HEK293 (cell line): ENCODE measurements at regions not wholly inside any gene's neighbourhood (a gene's known extent, or its start where the extent isn't known, plus 50 kb on each side); places are given as distances from the start of the nearest gene placed in this dataset.

Experiments
- CTCF ChIA-PET: fragments of 350-600 bp; formaldehyde crosslinking; extraction: SDS; loops from one replicate; lab custom pipeline; 2021; ENCODE audit warnings: antibody characterized with exemption; lab: Yijun Ruan, JAX
- POLR2A ChIA-PET: fragments of 300-600 bp; formaldehyde crosslinking; extraction: SDS; loops from one replicate; lab custom pipeline; 2020; ENCODE audit warnings: antibody characterized with exemption, inconsistent platforms; lab: Yijun Ruan, JAX
- H3K27ac ChIP-seq: fragments of 200-500 bp; sonication (Bioruptor generic); 2 replicates; pipeline ENCODE4 v1.5.1; 2014; ENCODE audit warnings: low read depth, low read length, control low read depth, inconsistent platforms; ENCODE audit errors: extremely low read depth
- H3K36me3 ChIP-seq, 2 experiments: fragments of 200-500 bp in 1 of 2; sonication (Bioruptor generic) in 1 of 2; 1 replicate in 1 of 2; 2 replicates in 1 of 2; pipeline ENCODE4 v1.5.1; 2014 to 2017; ENCODE audit warnings: inconsistent platforms in 2 of 2, low read length in 2 of 2; ENCODE audit not compliant: control insufficient read depth in 2 of 2, insufficient read depth in 1 of 2
- H3K4me1 ChIP-seq: fragments of 200-500 bp; sonication (Bioruptor generic); 2 replicates; pipeline ENCODE4 v1.5.1; 2014; ENCODE audit warnings: mild to moderate bottlenecking, low read length, inconsistent platforms; ENCODE audit not compliant: control insufficient read depth, insufficient read depth
- H3K4me3 ChIP-seq: 2 replicates; pipeline ENCODE4 v1.5.1; 2011; ENCODE audit warnings: low read depth, mild to moderate bottlenecking, control low read depth, low read length, moderate library complexity
- H3K9me3 ChIP-seq: fragments of 200-500 bp; sonication (Bioruptor generic); 2 replicates; pipeline ENCODE4 v1.5.1; 2014; ENCODE audit warnings: low read depth, low read length, inconsistent platforms; ENCODE audit not compliant: control insufficient read depth, insufficient read depth
- HOXA7 ChIP-seq: sonication (generic); formaldehyde crosslinking; IDR thresholded peaks from 2 replicates; pipeline ENCODE4 v1.8.1; 2022; ENCODE audit warnings: missing genetic modification reagents, borderline replicate concordance
- IKZF3 ChIP-seq: fragments of 450-650 bp; IDR thresholded peaks from 2 replicates; pipeline ENCODE4 v1.5.0; 2018; ENCODE audit warnings: missing biosample characterization, mild to moderate bottlenecking, missing genetic modification characterization, moderate library complexity
- KLF7 ChIP-seq: fragments of 450-650 bp; formaldehyde crosslinking; IDR thresholded peaks from 2 replicates; pipeline ENCODE4 v1.5.1; 2016; ENCODE audit warnings: missing biosample characterization, missing genetic modification characterization, borderline replicate concordance
- OSR2 ChIP-seq: fragments of 450-650 bp; formaldehyde crosslinking; IDR thresholded peaks from 2 replicates; pipeline ENCODE4 v1.5.1; 2016; ENCODE audit warnings: missing biosample characterization, missing genetic modification characterization
- PRDM1 ChIP-seq: fragments of 450-650 bp; formaldehyde crosslinking; IDR thresholded peaks from 2 replicates; pipeline ENCODE4; 2016; ENCODE audit warnings: missing biosample characterization, missing genetic modification characterization
- YY2 ChIP-seq: fragments of 450-650 bp; formaldehyde crosslinking; IDR thresholded peaks from 2 replicates; pipeline ENCODE4 v1.5.1; 2016; ENCODE audit warnings: missing biosample characterization, missing genetic modification characterization
- ZBTB20 ChIP-seq: fragments of 450-650 bp; formaldehyde crosslinking; IDR thresholded peaks from 2 replicates; pipeline ENCODE4 v1.5.1; 2016; ENCODE audit warnings: missing biosample characterization, missing genetic modification characterization
- ZBTB44 ChIP-seq: fragments of 450-650 bp; IDR thresholded peaks from 2 replicates; pipeline ENCODE4 v1.5.1; 2018; ENCODE audit warnings: missing biosample characterization, mild to moderate bottlenecking, missing genetic modification characterization
- ZNF112 ChIP-seq: fragments of 450-650 bp; formaldehyde crosslinking; IDR thresholded peaks from 2 replicates; pipeline ENCODE4 v1.5.0; 2017; ENCODE audit warnings: missing biosample characterization, missing genetic modification characterization
- ZNF114 ChIP-seq: fragments of 450-650 bp; formaldehyde crosslinking; IDR thresholded peaks from 2 replicates; pipeline ENCODE4 v1.5.0; 2017; ENCODE audit warnings: missing biosample characterization, missing genetic modification characterization
- ZNF169 ChIP-seq: fragments of 450-650 bp; formaldehyde crosslinking; IDR thresholded peaks from 2 replicates; pipeline ENCODE4 v1.5.1; 2016; ENCODE audit warnings: missing biosample characterization, missing genetic modification characterization
- ZNF18 ChIP-seq: fragments of 450-650 bp; formaldehyde crosslinking; IDR thresholded peaks from 2 replicates; pipeline ENCODE4 v1.5.1; 2016; ENCODE audit warnings: missing biosample characterization, missing genetic modification characterization
- ZNF214 ChIP-seq: fragments of 450-650 bp; formaldehyde crosslinking; IDR thresholded peaks from 2 replicates; pipeline ENCODE4 v1.5.1; 2017; ENCODE audit warnings: missing biosample characterization, mild to moderate bottlenecking, missing genetic modification characterization, borderline replicate concordance
- ZNF239 ChIP-seq: fragments of 450-650 bp; formaldehyde crosslinking; IDR thresholded peaks from 2 replicates; pipeline ENCODE4 v1.5.1; 2016; ENCODE audit warnings: missing biosample characterization, missing genetic modification characterization
- ZNF366 ChIP-seq: fragments of 450-650 bp; formaldehyde crosslinking; conservative IDR thresholded peaks from 2 replicates; pipeline ENCODE4 v1.5.1; 2016; ENCODE audit warnings: missing biosample characterization, missing genetic modification characterization
- ZNF404 ChIP-seq: fragments of 450-650 bp; formaldehyde crosslinking; IDR thresholded peaks from 2 replicates; pipeline ENCODE4 v1.5.1; 2017; ENCODE audit warnings: missing biosample characterization, missing genetic modification characterization
- ZNF433 ChIP-seq: fragments of 450-650 bp; formaldehyde crosslinking; IDR thresholded peaks from 2 replicates; pipeline ENCODE4 v1.5.1; 2016; ENCODE audit warnings: missing biosample characterization, missing genetic modification characterization, low read depth
- ZNF449 ChIP-seq: fragments of 450-650 bp; formaldehyde crosslinking; IDR thresholded peaks from 2 replicates; pipeline ENCODE4 v1.5.1; 2017; ENCODE audit warnings: missing biosample characterization, mild to moderate bottlenecking, missing genetic modification characterization, moderate library complexity
- ZNF529 ChIP-seq: fragments of 450-650 bp; formaldehyde crosslinking; IDR thresholded peaks from 2 replicates; pipeline ENCODE4 v1.5.1; 2017; ENCODE audit warnings: missing genetic modification characterization, missing biosample characterization; ENCODE audit not compliant: insufficient replicate concordance
- ZNF549 ChIP-seq: fragments of 450-650 bp; IDR thresholded peaks from 2 replicates; pipeline ENCODE4 v1.5.1; 2018; ENCODE audit warnings: missing biosample characterization, missing genetic modification characterization, mild to moderate bottlenecking, inconsistent platforms, moderate library complexity
- ZNF558 ChIP-seq: fragments of 450-650 bp; formaldehyde crosslinking; IDR thresholded peaks from 2 replicates; pipeline ENCODE4 v1.5.1; 2016; ENCODE audit warnings: missing biosample characterization, missing genetic modification characterization
- ZNF580 ChIP-seq: fragments of 450-650 bp; formaldehyde crosslinking; IDR thresholded peaks from 2 replicates; pipeline ENCODE4 v1.5.1; 2016; ENCODE audit warnings: missing biosample characterization, missing genetic modification characterization
- ZNF747 ChIP-seq: fragments of 450-650 bp; formaldehyde crosslinking; IDR thresholded peaks from 2 replicates; pipeline ENCODE4 v1.5.1; 2016; ENCODE audit warnings: missing biosample characterization, missing genetic modification characterization
- ZNF785 ChIP-seq: fragments of 450-650 bp; formaldehyde crosslinking; IDR thresholded peaks from 2 replicates; pipeline ENCODE4 v1.5.1; 2016; ENCODE audit warnings: missing biosample characterization, missing genetic modification characterization
- ZNF791 ChIP-seq: fragments of 450-650 bp; formaldehyde crosslinking; IDR thresholded peaks from 2 replicates; pipeline ENCODE4 v1.5.1; 2016; ENCODE audit warnings: missing biosample characterization, missing genetic modification characterization
- ZNF830 ChIP-seq: fragments of 450-650 bp; IDR thresholded peaks from 2 replicates; pipeline ENCODE4 v1.5.0; 2018; ENCODE audit warnings: missing biosample characterization, missing genetic modification characterization, low read depth, mild to moderate bottlenecking, moderate library complexity
- ZSCAN18 ChIP-seq: fragments of 450-650 bp; formaldehyde crosslinking; IDR thresholded peaks from 2 replicates; pipeline ENCODE4 v1.5.1; 2016; ENCODE audit warnings: missing biosample characterization, missing genetic modification characterization
- ZSCAN4 ChIP-seq: fragments of 450-650 bp; formaldehyde crosslinking; IDR thresholded peaks from 2 replicates; pipeline ENCODE4 v1.5.1; 2017; ENCODE audit warnings: missing biosample characterization, missing genetic modification characterization
- ZSCAN5A ChIP-seq: fragments of 450-650 bp; formaldehyde crosslinking; IDR thresholded peaks from 2 replicates; pipeline ENCODE4 v1.5.1; 2016; ENCODE audit warnings: missing biosample characterization, missing genetic modification characterization

- TF ChIP-seq YY2 (tag by site-specific recombination) (no peak), ZNF747 (tag by site-specific recombination) (no peak), ZNF114 (tag by site-specific recombination) (no peak)
- TF ChIP-seq, all 188 proteins: peak for 0
These were observed 675.4 kb downstream of the RERGL start (continued) for GRCh38 chr12:17414596-17414995.

GRCh38 chr12:17411662-17412061 is 678.3 kb downstream of the RERGL start:
- POLR2A ChIA-PET: no interaction called here
- CTCF ChIA-PET: no interaction called here
- TF ChIP-seq ZNF169: no peak
- TF ChIP-seq IKZF3 (tag by site-specific recombination): no peak
- no peak for TF ChIP-seq HOXA7
- TF ChIP-seq ZNF404 (tag by site-specific recombination): no peak
- no peak for TF ChIP-seq OSR2
- TF ChIP-seq ZNF549 (tag by site-specific recombination): no peak
- no peak for TF ChIP-seq ZNF214
- TF ChIP-seq ZSCAN5A: no peak
- no peak for TF ChIP-seq ZNF791 (tag by site-specific recombination)
- TF ChIP-seq ZBTB20: no peak
- no peak for TF ChIP-seq ZNF830 (tag by site-specific recombination)
- no peak for TF ChIP-seq ZNF449
- no peak for TF ChIP-seq ZNF785 (tag by site-specific recombination)
- no peak for TF ChIP-seq ZNF558
- no peak for TF ChIP-seq ZNF433 (tag by site-specific recombination)
- no peak for TF ChIP-seq ZNF112 (tag by site-specific recombination)
- TF ChIP-seq PRDM1 (tag by site-specific recombination): no peak
- Histone ChIP-seq H3K4me1 (no peaks in the 10 kb centered on the region), H3K9me3 (no peaks in the 10 kb centered on the region), H3K4me3 (no peak overlapping the region), H3K36me3 (no peaks in the 10 kb centered on the region), H3K27ac (no peak overlapping the region)

- Histone ChIP-seq H3K27ac (no peak overlapping the region), H3K4me3 (no peak overlapping the region), H3K36me3 (no peaks in the 10 kb centered on the region), H3K4me1 (no peaks in the 10 kb centered on the region), H3K9me3 (no peaks in the 10 kb centered on the region)
- POLR2A ChIA-PET: no interaction called here
- CTCF ChIA-PET: no interaction called here
- TF ChIP-seq ZSCAN18 (no peak), ZNF239 (no peak), ZNF18 (no peak), ZBTB44 (tag by site-specific recombination) (no peak), ZNF580 (tag by site-specific recombination) (no peak), KLF7 (tag by site-specific recombination) (no peak), ZNF366 (tag by site-specific recombination) (no peak), ZSCAN4 (no peak), ZNF529 (tag by site-specific recombination) (no peak)
These were observed 701.3 kb downstream of the RERGL start for GRCh38 chr12:17388679-17389078.
